HK-2 (cell line): ENCODE measurements at regions not wholly inside any gene's neighbourhood (a gene's known extent, or its start where the extent isn't known, plus 50 kb on each side); places are given as distances from the start of the nearest gene placed in this dataset.
"Not testable (repeated sequence)": the region's sequence is repeated elsewhere in the genome, so short reads cannot be mapped to it uniquely, and the experiment has no call there.

Source experiments
- DNase-seq: peaks from one replicate; pipeline ENCODE4 v3.0.0-alpha.2; 2018; ENCODE audit not compliant: unreplicated experiment

DNA sequence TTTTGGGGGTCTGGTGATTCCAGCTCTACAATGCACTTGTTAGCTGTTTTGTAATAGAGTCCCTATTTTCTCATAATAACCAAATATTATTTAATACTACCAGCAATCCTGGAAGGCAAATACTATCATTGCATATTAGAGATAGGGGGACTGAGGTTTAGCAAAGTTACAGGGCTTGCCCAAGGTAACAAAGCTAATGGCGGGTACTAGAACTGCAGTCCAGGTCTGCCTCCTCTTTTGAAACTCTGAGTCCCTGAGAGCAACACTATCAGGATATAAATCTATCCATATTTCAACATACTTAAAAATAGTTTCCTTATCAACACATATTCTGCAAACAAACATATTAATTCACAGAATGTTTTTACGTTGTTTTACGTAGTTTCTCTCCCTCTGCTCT is 235.5 kb upstream of the ACVR2A start:
- DNase-seq, result no peak

DNA sequence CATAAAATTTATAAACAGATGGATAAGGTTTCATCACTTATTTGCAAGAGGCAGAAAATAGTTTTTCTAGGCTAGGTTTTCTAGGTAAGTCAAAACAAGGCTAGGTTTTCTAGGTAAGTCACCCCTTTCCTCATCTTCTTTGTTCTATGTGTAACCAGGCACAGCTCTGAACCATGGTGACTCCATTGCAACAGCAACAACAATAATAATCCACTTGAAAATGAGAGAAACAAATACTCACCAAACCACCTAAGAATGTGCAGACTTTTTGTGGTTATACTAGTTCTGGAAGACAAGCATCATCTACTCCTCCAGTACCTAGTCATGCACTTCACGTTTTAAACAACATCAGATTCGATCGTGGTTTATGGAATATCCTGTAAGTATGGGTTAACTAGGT is 237.4 kb upstream of the ACVR2A start:
- DNase-seq, result no peak

DNA sequence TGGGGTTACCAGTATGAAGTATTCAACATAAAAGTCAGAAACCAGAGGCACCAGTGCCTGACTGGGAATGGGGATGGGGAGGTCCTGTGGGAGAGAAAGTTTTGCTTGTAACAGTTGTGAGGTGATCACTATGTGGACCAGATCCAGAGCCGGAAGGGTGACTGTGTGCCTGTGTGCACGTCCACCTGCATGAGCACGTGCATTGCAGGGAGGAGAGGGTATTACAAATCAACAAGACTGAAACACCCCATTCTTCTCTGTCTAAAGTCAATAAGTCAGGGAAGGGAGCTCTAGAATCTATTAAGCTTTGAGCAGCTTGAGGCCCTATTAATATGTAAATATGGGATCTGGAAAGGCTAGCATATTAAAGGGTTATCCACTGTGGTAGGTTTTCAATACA is 241.0 kb upstream of the ACVR2A start:
- no peak for DNase-seq

DNA sequence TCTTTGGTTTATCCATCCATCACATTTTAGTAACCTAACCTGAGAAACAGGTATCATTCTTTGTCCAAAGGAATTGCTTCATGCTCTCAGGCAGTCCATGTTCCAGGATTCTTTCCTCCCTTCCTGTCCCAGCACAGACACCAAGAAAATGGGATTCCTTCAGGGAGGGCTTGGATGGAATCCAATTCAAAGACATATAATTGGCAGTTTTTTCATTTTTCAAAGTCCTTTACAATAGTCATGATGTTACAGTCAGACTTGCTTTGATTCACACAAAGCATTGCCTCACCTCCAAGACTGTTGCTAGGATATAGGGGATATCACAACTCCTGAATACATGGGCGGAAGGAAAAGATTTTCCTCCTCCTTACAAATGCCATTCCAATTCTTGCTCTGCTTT is 241.4 kb upstream of the ACVR2A start:
- DNase-seq, result no peak

DNA sequence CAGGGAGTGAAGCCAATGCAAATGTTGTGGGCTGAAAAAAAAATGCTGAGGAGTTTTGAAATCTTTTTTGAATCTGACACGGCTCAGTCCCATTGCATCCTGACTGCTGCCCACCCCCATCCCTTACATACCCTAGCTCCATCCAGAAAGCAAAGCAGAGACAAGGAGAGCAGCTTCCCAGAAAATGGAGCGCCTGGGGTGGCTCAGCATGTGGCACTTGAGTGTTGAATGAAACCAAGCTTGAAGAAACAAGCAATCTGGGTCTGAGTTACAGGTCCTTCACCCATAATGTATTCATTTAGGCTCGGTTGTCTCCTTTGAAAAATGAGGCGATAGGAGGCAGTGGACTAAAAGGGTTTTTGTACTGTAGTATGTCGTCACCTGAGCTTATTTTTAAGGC is 244.2 kb upstream of the ACVR2A start:
- DNase-seq, result no peak

DNA sequence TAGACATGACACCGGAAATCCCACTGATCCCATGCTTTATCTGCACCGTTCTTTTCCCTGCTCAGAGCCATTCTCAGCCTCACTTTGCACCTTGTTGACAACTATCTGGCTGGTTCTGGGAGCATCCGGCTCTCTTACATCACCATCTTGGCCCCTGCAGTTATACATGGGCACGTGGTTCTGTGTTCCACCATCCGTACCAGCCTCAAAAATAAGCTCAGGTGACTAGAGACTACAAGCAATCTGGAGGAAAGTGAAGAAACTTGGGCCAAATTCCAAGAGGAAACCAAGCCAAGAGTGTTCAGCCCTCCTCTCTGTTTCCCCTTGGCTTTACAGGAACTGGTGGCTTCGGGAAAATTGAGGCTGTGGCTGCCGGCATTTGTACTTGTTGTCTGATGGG is 244.6 kb upstream of the ACVR2A start:
- no peak for DNase-seq

DNA sequence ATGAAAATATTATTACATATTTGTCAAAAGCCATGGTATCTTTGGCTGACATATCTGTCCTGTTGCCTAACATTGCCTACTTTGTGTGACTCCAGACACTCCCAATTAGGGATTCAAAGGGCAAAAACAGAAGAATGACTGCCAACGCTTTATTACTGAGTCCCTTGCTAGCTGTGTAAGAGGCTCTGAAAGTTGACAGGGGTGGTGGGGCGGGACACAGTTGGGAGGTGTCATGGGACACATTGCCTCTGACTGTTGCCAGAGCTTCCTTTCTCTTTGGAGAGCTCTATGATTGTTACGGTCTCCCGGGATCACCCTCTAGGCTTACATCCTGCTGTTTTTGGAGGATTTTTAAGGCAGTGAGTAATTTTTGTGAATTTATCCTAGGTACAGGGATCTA is 249.6 kb upstream of the ACVR2A start:
- no peak for DNase-seq

DNA sequence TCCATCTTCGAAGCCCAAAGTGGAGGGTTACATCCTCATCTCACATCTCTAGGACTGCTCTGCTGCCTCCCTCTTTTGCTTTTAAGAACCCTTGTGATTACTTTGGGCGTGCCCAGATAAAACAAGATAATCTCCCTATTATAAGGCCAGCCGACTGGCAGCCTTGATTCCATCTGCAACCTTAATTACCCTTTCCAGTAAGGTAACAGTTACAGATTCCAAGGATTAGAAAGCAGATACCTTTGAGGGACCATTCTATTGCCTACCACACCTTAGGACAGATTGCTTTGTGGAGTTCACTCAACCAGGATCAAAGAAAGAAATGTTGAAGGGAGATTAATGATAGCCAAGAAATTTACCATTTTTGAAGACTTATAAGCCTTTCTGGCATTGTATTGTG is 250.8 kb upstream of the ACVR2A start:
- no peak for DNase-seq

DNA sequence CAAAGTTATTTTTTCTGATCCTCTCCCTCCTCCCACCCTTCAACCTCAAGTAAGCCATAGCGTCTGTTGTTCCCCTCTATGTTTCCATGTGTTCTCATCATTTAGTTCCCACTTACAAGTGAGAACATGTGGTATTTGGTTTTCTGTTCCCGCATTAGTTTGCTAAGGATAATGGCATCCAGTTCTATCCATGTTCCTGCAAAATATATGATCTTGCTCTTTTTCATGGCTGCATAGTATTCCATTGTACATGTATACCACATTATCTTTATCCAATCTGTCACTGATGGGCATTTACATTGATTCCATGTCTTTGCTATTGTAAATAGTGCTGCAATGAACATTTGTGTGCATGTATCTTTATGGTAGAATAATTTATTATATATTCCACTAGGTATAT is 252.0 kb upstream of the ACVR2A start:
- DNase-seq, result not testable (repeated sequence)

DNA sequence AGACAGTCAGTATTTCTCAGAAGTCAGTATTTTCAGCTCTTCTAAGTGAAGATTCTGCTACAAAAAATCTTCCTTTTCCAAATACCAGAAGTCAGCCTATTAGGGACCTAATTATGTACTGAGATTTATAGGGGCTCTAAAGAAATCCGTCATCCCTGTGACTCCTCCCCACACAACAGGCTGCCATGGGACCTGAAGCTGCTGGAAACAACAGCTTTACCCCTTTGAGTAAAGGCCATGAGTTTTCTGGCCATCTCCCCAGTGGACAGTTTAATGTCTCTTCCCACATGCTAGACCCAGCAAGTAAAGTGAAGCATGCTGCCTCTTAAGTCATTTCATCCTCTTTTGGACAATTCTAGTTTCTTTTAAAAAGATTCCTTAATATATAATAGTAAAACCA is 255.7 kb upstream of the ACVR2A start:
- no peak for DNase-seq

DNA sequence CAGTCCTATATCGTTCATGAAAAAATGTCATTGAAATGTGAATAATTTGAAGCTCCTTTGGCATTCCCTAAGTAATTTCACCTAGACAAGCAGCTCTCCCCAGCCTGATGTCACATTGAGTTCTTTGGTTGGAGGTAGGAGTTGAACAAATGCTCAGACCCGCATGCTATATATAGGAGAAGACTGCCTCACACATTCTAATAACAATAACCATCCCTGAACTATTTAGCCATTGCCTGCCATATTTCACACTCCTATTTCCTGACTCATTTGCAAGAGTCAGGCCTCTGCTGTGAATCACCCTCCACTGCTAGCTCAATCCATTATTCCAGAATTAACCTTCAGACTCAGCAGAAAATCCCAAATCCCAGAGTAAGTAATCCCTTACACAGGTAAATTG is 256.6 kb upstream of the ACVR2A start:
- no peak for DNase-seq

DNA sequence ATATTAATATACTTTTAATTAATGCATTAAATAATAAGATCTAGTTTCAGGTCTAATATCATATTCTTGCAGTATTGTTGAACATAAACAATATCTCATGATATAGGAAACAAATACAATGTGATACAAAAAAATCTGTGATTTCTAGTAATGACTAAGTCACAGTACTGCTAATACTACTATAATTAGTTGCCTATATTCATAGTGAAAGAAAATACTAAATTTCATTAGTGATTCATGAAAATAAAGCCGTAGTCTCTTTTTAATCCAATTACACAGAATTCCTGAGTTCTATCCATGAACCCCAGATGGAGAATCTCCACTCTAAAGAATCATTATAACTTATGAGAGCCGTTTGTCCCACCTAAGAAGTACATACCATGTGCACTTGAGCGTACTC is 266.3 kb upstream of the ACVR2A start:
- no peak for DNase-seq

DNA sequence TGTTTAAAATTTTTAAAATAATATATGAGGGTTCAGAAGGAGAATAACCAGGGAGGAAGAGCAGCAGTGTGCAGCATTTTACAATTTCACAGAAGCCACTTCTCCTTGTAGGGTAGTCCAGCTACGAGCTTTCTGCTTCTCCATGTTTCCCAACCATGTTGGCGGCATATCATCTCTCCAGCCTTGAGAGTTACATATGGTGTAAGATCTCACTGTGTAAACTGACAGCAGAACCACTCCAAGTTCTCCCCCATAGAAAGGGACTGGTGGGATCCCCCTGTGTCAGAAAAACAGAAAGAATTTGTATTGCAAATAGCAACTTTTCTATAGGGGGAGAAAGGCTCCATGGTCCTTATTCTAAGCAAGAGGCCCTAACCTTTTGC is 266.8 kb upstream of the ACVR2A start:
- no peak for DNase-seq

DNA sequence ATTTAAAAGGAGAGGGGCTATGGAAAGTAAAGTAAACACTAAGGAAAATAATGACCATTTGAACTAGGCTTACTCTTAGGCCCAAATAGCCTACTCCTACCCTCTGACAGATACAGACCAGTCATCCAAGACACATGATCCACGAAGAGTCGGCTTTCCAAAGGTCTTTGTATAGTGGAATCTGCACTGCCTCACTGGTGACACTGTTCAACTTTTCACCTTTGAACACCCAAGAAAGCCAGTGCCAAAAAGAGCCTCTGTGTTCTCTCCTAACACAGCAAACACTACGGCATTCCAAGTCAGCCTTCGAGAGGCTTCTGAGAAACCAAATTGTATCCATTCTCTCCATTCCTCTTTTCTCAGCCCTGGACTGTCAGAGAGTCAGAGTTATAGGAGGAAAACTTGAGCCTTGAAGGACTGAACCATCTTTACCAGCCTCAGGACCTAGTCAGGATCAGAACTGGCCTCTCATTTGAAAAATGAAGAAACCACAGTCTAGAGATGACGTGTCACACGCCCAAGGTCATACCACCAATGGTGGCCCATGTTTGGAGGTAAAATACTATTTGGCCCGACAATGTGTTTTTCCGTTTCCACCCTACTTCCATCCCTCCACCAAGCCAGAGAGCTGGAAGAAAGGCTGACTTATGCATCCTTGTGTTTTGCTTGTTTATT is 267.4 kb upstream of the ACVR2A start:
- no peak for DNase-seq

DNA sequence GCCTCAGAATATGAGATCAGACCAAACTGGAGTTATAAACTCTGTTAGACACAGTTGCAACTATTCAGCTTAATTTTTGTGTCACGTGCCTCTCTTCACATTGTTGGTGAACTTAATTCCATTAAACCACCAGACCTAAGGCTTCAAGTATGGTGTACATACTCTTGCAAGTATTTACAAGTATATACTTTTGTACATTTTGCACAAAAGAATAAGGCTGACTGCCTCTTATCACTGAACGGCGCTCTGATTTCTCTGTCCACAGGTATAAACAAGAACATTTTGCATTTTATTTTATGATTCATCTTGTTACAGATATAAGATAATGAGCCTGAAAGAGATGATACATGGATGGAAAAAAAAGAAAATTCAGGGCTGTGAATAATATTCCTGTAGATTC is 269.7 kb upstream of the ACVR2A start:
- no peak for DNase-seq

DNA sequence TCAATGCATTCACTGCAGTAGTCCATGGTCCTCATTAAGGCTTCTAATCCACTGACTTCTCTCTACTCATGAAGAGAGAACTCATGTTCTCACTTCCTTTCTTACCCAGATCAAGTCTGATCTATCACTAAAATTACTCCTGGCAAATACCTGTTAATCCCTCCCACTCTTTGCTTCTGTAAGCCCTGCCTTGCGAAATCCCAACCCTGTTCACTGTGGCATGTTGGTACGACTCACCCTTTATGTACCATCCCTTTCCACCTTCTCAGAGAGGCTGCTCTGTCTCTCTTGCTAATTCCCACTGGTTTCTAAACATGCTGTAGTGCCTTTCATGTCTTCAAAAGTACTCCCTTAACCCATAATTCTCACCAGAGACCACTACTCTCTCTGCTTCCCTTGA is 272.2 kb upstream of the ACVR2A start:
- no peak for DNase-seq

DNA sequence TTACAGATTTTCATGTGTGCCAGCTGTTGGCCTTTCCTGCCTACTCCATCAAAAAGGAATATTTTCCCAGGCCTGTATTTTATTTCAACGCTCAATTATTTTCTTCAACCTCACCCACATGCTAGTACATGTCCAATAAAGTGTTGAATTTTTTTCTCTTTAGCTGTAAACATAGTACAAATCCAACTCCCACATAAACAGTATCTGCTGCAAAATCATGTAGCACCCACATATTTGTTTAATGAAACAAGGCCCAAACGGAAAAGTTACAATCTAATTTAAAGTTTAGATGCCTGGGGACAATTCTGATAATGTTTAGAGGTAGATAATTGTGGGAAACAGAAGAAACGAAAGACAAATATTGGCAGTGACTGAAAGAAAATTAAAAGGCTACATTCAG is 275.4 kb upstream of the ACVR2A start:
- no peak for DNase-seq

DNA sequence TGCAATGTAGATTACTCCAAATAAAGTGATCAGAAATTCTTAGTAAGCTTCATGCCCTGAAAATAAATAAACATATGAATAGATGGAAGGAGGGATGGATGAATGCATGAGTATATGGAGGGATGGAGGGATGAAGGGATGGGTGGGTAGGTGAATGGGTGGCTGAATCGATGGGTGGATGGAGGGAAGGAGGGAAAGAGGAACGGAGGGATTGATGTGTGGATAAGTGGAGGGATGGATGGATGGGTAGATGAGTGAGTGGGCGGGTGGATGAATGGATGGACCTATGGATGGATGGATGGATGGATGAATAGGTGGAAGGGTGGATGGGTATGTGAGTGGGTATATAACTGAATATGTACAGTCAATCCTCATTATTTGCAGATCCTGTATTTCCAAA is 276.7 kb upstream of the ACVR2A start:
- no peak for DNase-seq

DNA sequence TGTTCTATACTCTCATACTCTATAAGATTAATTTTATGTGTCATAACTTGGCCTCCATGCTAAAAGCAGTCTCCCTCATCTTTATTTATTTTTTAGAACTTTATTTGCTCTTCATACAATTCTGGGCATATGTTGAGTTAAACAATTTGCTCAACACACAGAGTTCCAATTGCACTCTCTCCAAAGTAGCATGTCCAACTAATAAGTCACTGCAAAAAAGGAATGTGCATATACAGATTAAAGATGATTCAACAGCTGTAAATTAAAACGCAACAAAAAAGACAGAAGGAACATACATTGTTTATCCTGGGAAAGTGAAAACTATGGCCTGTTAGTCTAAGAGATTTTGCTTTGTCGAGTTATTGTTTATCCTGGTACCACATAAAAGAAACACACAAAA is 277.7 kb upstream of the ACVR2A start:
- no peak for DNase-seq

DNA sequence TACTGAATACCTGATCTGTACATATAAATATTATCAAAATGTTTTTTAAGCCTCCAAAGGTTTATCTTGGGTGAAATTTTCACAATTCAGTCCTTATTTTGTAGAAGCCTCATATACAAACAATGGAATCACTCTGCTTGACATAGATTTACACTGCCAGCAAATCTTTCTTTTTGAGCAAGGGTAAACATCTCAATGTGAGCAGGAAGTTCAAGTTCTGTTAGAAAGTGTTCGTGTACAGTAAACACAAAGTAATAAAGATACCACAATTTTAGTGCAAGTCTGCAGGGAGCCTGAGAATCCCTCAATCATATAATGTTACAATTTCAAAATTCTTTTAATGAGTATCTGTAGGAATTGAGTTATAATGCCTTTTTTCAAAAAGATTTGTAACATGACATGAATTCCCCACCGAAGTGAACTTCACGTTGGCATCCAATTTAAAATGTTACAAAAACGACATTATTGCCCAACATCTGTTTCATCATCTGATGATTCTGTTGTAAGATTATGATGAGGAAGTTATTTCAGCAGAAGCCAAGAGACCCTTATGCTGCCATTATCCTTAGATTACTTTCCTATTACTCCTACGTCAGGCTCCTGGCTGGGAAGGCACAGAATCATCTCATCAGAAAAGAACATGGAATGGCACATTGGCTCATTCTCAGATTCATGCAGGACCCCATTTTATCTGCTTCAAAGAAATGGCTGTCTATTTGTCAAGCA is 283.9 kb upstream of the ACVR2A start:
- no peak for DNase-seq

DNA sequence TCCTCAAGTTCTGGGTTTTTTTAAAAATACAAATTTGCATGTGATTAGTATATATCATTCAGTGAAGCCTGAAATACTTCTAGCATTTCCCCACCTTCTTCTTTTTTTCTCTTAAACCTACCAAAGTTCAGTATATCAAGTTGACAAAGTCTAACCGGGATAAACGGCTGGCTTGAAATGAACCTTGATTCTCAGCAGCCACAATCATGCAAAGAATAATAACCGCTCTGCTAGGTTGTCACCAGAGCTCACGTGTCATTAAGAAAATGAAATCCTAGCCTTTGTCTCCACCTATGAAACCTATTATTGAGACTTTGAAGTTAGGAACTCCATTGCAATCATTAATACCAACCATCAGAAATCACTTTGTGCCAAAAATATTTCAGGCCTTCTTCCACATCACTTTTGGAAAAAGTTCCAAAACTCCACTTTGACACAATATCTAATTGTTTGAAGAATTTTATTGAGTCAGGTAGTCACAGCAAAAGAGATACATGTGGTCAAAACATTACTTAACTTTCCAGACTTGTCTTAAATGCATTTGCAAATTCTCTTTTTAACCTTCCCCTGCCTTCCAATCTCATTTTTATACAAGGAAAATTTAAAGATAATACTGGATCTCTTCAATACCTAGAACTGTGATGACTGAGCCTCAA is 285.6 kb upstream of the ACVR2A start:
- no peak for DNase-seq

DNA sequence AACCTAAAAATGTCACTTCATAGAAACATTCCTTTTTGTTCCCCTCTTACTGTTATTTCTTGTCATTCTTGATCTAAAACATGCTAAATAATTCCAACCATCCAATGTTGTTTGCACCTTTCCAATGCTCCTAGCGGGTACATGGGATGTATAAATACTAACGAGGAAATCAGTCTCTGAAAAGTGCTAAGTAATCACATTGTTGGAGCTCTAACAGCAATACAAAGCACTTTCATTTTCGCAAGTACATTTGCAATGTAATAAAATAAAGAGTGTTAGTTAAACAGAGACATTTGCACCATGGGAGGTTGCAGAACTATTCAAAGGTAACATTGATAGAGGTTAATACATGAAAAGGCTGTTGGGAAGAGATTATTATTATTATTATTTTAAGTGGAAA is 286.2 kb upstream of the ACVR2A start:
- no peak for DNase-seq

DNA sequence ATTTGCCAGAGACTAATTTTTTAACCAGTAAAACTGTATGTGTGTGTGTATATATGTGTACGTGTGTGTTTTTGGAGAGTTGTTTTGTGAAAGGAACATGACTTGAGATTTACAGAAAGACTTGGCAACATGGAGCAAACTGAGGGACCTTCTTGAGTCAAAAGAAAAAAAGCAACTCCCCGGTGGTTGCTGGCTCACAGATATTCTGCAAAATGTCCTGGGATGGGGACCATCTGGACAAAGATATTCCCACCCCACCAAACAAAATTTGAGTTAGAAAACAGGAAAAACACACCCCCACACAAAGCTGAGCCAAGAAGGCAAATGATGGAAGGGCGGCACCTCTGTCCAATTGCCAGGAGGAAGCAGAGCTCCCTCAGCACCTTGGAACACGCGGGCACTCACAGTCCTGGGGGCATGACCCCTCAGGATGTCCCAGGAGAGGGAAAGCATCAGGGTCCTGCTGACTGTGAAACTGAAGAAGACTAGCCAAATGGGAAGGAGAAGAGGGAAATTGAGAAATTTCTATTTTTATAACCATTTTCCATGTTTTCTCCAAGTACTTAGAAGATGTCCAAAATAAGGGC is 290.2 kb upstream of the ACVR2A start:
- no peak for DNase-seq
